NCI-H1105 (cell line): ENCODE measurements at regions not wholly inside any gene's neighbourhood (a gene's known extent, or its start where the extent isn't known, plus 50 kb on each side); places are given as distances from the start of the nearest gene placed in this dataset.

Source experiments
- DNase-seq: peaks from one replicate; lab custom pipeline; 2025; lab: John Stamatoyannopoulos, UW

- no peak for DNase-seq
Measured at GRCh38 chr11:120032766-120033390, 105.0 kb downstream of the TRIM29 start.

GRCh38 chr11:120031612-120032600 lies 106.0 kb downstream of the TRIM29 start:
- DNase-seq: no peak

GRCh38 chr11:120031156-120031555 lies 106.8 kb downstream of the TRIM29 start:
- DNase-seq: no peak

GRCh38 chr11:120030411-120030810 lies 107.5 kb downstream of the TRIM29 start:
- DNase-seq: no peak

- DNase-seq: no peak
Measured at GRCh38 chr11:120029321-120029720, 108.6 kb downstream of the TRIM29 start.

GRCh38 chr11:120028897-120029258 lies 109.0 kb downstream of the TRIM29 start:
- DNase-seq: no peak

GRCh38 chr11:120028181-120028896 lies 109.6 kb downstream of the TRIM29 start:
- no peak for DNase-seq

GRCh38 chr11:120027546-120028180 lies 110.2 kb downstream of the TRIM29 start:
- DNase-seq: no peak

GRCh38 chr11:120025606-120026335 lies 112.1 kb downstream of the TRIM29 start:
- no peak for DNase-seq

- DNase-seq: no peak
Measured at GRCh38 chr11:120024586-120024985, 113.3 kb downstream of the TRIM29 start.

GRCh38 chr11:120024046-120024445 lies 113.9 kb downstream of the TRIM29 start:
- DNase-seq: no peak

- no peak for DNase-seq
Measured at GRCh38 chr11:120023551-120023950, 114.4 kb downstream of the TRIM29 start.

GRCh38 chr11:120023120-120023519 lies 114.8 kb downstream of the TRIM29 start:
- no peak for DNase-seq

- no peak for DNase-seq
Measured at GRCh38 chr11:120022617-120023016, 115.3 kb downstream of the TRIM29 start.

- DNase-seq: no peak
Measured at GRCh38 chr11:120021978-120022377, 115.9 kb downstream of the TRIM29 start.

- no peak for DNase-seq
Measured at GRCh38 chr11:120021391-120021953, 116.4 kb downstream of the TRIM29 start.

- DNase-seq: no peak
Measured at GRCh38 chr11:120020981-120021380, 116.9 kb downstream of the TRIM29 start.

- no peak for DNase-seq
Measured at GRCh38 chr11:120020486-120020885, 117.4 kb downstream of the TRIM29 start.

GRCh38 chr11:120019191-120019590 lies 118.7 kb downstream of the TRIM29 start:
- no peak for DNase-seq

GRCh38 chr11:120017582-120018150 lies 120.2 kb downstream of the TRIM29 start:
- peak; percentile 86 for DNase-seq
